Activated T-helper 2 cell treated with anti-CD3 and anti-CD28 coated beads, Interferon-gamma antibody, Interleukin-2, Interleukin-4, amounts not matched to agents 10 μg/mL and 5 μg/mL and 100 μg/mL, durations not matched to agents 14 hours and 24 hours and 36 hours (primary cell): ENCODE measurements at regions not wholly inside any gene's neighbourhood (a gene's known extent, or its start where the extent isn't known, plus 50 kb on each side); places are given as distances from the start of the nearest gene placed in this dataset.
"Not testable (repeated sequence)": the region's sequence is repeated elsewhere in the genome, so short reads cannot be mapped to it uniquely, and the experiment has no call there.

Source experiments
- DNase-seq: peaks from one replicate; pipeline ENCODE4 v3.0.0; 2021; ENCODE audit warnings: low spot score
- H3K27ac Mint-ChIP-seq: one replicate; pipeline ENCODE4 v1.8.0; 2021; ENCODE audit warnings: mixed read lengths
- H3K27me3 Mint-ChIP-seq: one replicate; pipeline ENCODE4 v1.8.0; 2021; ENCODE audit warnings: low read depth, mixed read lengths
- H3K36me3 Mint-ChIP-seq: one replicate; pipeline ENCODE4 v1.8.0; 2021; ENCODE audit warnings: low read depth, mixed read lengths
- H3K4me1 Mint-ChIP-seq: one replicate; pipeline ENCODE4 v1.8.0; 2021; ENCODE audit warnings: low read depth, mixed read lengths
- H3K4me3 Mint-ChIP-seq: one replicate; pipeline ENCODE4 v1.8.0; 2021; ENCODE audit warnings: low read depth, mild to moderate bottlenecking, moderate library complexity, mixed read lengths
- H3K9me3 Mint-ChIP-seq: one replicate; pipeline ENCODE4 v1.8.0; 2021; ENCODE audit warnings: mixed read lengths
- intact Hi-C: fragments of 100-400 bp; cut with micrococcal nuclease; formaldehyde crosslinking; loops from one replicate; pipeline ENCODE4 v1.15.1; 2023

DNA sequence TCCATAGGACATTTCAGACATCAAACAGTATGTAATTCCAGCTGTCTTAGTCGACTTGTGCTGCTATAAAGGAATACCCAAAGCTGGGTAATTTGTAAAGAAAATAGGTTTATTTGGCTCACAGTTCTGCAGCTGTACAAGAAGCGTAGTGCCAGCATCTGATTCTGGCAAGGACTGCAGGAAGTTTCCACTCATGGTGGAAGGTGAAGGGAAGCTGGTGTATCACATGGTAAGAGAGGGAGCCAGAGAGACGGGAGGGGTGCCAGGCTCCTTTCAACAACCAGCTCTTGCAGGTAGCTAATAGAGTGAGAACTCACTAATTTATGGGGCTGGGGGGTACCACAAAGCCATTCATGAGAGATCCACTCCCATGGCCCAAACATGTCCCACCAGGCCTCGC lies 253.0 kb upstream of the FGF13 start:
- Mint-ChIP-seq H3K27me3 (no peaks in the 10 kb centered on the region), H3K4me3 (no peak overlapping the region), H3K9me3 (no peaks in the 10 kb centered on the region), H3K4me1 (no peaks in the 10 kb centered on the region), H3K27ac (no peak overlapping the region), H3K36me3 (no peaks in the 10 kb centered on the region)
- DNase-seq, result no peak
- intact Hi-C loops, result no loop called here

- not testable (repeated sequence) for H3K36me3 Mint-ChIP-seq, H3K4me1 Mint-ChIP-seq, H3K27ac Mint-ChIP-seq
Observed at GRCh38 chrX:138962419-138962818, 250.9 kb upstream of the FGF13 start.

DNA sequence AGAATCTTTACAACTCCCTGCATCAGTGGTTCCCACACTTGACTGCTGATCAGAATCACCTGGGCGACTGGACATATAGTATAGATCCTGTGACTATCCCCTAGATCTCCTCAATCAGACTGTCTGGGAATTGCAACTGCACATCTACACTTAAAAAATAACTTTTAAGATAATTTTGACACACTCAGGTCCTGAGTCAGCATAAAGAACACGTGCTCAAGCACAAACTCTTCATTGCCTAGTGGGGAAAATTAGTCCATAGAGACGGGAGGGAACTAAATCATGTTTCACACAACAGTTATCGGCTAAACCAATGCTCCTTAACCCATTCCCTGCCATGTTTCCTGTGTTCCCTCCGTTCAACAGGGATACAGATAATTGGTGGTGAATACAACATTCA lies 243.5 kb upstream of the FGF13 start:
- no peaks in the 10 kb centered on the region for H3K27me3 Mint-ChIP-seq
- no peaks in the 10 kb centered on the region for H3K36me3 Mint-ChIP-seq
- H3K4me3 Mint-ChIP-seq, result no peak overlapping the region
- H3K9me3 Mint-ChIP-seq, result no peaks in the 10 kb centered on the region
- DNase-seq, result no peak
- no peaks in the 10 kb centered on the region for H3K4me1 Mint-ChIP-seq
- intact Hi-C loops, result no loop called here
- H3K27ac Mint-ChIP-seq, result no peak overlapping the region

More at GRCh38 chrX:138962419-138962818, 250.9 kb upstream of the FGF13 start:
- DNase-seq, intact Hi-C loops, H3K9me3 Mint-ChIP-seq, H3K4me3 Mint-ChIP-seq, H3K27me3 Mint-ChIP-seq: not testable (repeated sequence)

- H3K9me3 Mint-ChIP-seq, result no peaks in the 10 kb centered on the region
- H3K4me1 Mint-ChIP-seq, result no peaks in the 10 kb centered on the region
- no peaks in the 10 kb centered on the region for H3K27me3 Mint-ChIP-seq
- no peaks in the 10 kb centered on the region for H3K36me3 Mint-ChIP-seq
- no peak overlapping the region for H3K4me3 Mint-ChIP-seq
- DNase-seq, result no peak
- intact Hi-C loops, result no loop called here
- H3K27ac Mint-ChIP-seq, result no peak overlapping the region
Observed at GRCh38 chrX:138946926-138947325, 235.4 kb upstream of the FGF13 start.

DNA sequence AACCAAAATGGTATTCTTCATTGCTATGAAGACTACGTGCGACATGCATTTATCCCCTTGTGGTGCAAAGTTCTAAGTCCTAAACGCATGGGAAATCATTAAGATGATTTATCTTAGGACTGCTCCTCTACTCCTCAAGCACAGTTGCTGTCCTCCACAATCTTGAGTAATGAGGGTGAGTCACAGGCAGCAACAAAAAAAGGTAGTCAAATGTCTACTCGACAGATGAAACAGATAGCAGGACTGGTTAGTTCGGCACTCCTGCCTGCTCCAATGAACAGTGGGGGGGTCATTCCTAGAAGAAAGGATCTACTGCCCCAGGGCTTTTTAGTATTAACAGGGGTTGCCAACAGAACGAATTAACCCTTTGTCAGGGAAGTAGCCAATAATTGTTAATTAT lies 233.7 kb upstream of the FGF13 start:
- Mint-ChIP-seq H3K27me3 (no peaks in the 10 kb centered on the region), H3K27ac (no peak overlapping the region), H3K4me3 (no peak overlapping the region), H3K9me3 (no peaks in the 10 kb centered on the region), H3K36me3 (no peaks in the 10 kb centered on the region), H3K4me1 (no peaks in the 10 kb centered on the region)
- DNase-seq, result no peak
- intact Hi-C loops, result no loop called here

DNA sequence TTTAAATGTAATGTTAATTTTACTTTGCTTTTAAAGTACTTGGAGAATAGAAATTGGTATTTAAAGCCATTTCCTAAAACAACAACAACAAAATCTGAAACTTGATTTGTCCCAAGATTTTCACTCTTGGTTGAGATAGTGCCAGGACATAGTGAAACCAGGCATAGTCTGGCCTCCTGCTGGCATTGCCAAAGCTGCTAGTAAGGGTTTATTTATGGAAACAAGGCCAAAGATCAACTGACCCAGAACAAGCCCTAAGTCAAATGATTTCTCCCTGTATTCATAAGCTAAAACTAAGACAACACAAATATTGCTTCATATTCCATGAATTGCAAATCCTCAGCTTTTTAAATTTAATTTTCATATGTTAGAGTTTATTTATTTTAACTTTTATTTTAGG lies 227.5 kb upstream of the FGF13 start:
- H3K27me3 Mint-ChIP-seq, result no peaks in the 10 kb centered on the region
- H3K36me3 Mint-ChIP-seq, result no peaks in the 10 kb centered on the region
- H3K4me3 Mint-ChIP-seq, result no peak overlapping the region
- intact Hi-C loops, result no loop called here
- no peak for DNase-seq
- no peaks in the 10 kb centered on the region for H3K9me3 Mint-ChIP-seq
- H3K27ac Mint-ChIP-seq, result no peak overlapping the region
- no peaks in the 10 kb centered on the region for H3K4me1 Mint-ChIP-seq

GRCh38 chrX:138938003-138938402 lies 226.5 kb upstream of the FGF13 start:
- no peak overlapping the region for H3K27ac Mint-ChIP-seq
- H3K9me3 Mint-ChIP-seq, result no peaks in the 10 kb centered on the region
- H3K4me1 Mint-ChIP-seq, result no peaks in the 10 kb centered on the region
- DNase-seq, result no peak
- intact Hi-C loops, result no loop called here
- no peak overlapping the region for H3K4me3 Mint-ChIP-seq
- no peaks in the 10 kb centered on the region for H3K27me3 Mint-ChIP-seq
- no peaks in the 10 kb centered on the region for H3K36me3 Mint-ChIP-seq

- no peaks in the 10 kb centered on the region for H3K9me3 Mint-ChIP-seq
- no peaks in the 10 kb centered on the region for H3K36me3 Mint-ChIP-seq
- no peak overlapping the region for H3K27ac Mint-ChIP-seq
- no peaks in the 10 kb centered on the region for H3K4me1 Mint-ChIP-seq
- DNase-seq, result no peak
- intact Hi-C loops, result no loop called here
- H3K4me3 Mint-ChIP-seq, result no peak overlapping the region
- no peaks in the 10 kb centered on the region for H3K27me3 Mint-ChIP-seq
Observed at GRCh38 chrX:138931212-138931611, 219.7 kb upstream of the FGF13 start.

- Mint-ChIP-seq H3K9me3 (no peaks in the 10 kb centered on the region), H3K36me3 (no peaks in the 10 kb centered on the region), H3K4me3 (no peak overlapping the region), H3K27me3 (no peaks in the 10 kb centered on the region), H3K4me1 (no peaks in the 10 kb centered on the region), H3K27ac (no peak overlapping the region)
- intact Hi-C loops, result no loop called here
- no peak for DNase-seq
Observed at GRCh38 chrX:138930583-138930945, 219.0 kb upstream of the FGF13 start.

- no peaks in the 10 kb centered on the region for H3K36me3 Mint-ChIP-seq
Observed at GRCh38 chrX:138929926-138930582, 218.5 kb upstream of the FGF13 start.

GRCh38 chrX:138928737-138929459 lies 217.4 kb upstream of the FGF13 start:
- no peak for DNase-seq
- Mint-ChIP-seq H3K4me1 (no peaks in the 10 kb centered on the region), H3K27ac (no peak overlapping the region), H3K4me3 (no peak overlapping the region), H3K36me3 (no peaks in the 10 kb centered on the region), H3K27me3 (no peaks in the 10 kb centered on the region), H3K9me3 (no peaks in the 10 kb centered on the region)
- intact Hi-C loops, result no loop called here

More at GRCh38 chrX:138929926-138930582, 218.5 kb upstream of the FGF13 start:
- intact Hi-C loops, result no loop called here
- Mint-ChIP-seq H3K4me1 (no peaks in the 10 kb centered on the region), H3K9me3 (no peaks in the 10 kb centered on the region), H3K27ac (no peak overlapping the region), H3K4me3 (no peak overlapping the region), H3K27me3 (no peaks in the 10 kb centered on the region)
- DNase-seq, result no peak

DNA sequence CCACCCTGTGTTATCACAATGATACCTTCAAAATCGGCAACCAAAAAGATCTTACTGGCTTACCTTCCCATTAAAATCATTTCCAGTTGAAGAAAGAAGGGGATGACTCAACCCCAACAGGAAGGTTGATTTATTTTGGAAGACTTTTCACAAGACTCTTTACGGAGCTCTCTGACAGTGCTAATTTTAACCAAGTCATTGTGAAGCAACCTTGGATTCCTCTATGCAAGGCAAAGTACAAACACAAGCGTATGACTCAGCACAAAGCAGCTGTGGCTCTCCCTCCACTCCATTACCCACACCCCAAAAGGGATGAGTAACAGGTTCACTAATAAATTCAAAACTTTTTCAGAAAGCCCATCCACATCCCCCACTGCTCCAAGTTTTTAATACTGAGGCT lies 213.8 kb upstream of the FGF13 start:
- H3K4me3 Mint-ChIP-seq, result no peak overlapping the region
- H3K4me1 Mint-ChIP-seq, result no peaks in the 10 kb centered on the region
- intact Hi-C loops, result no loop called here
- H3K9me3 Mint-ChIP-seq, result no peaks in the 10 kb centered on the region
- H3K27ac Mint-ChIP-seq, result no peak overlapping the region
- DNase-seq, result no peak
- H3K27me3 Mint-ChIP-seq, result no peaks in the 10 kb centered on the region
- H3K36me3 Mint-ChIP-seq, result no peaks in the 10 kb centered on the region

DNA sequence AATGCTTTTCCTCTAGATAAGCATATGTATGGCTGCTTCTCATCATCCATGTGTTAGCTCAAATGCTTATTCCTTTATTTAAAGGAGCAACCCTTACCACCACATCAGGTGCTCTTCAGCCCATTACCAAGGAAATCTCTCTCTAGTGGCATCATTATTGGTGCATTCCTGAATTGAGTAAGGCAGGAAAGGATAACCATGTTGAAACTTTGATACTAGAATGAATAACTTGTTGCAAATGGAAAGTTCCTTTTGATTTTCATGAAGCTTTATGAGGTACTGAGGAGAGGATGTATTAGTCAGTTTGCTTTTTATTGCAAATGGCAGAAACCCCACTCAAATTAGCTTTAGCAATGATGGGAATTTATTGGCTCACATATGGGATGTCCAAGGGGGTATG lies 212.3 kb upstream of the FGF13 start:
- Mint-ChIP-seq H3K27me3 (no peaks in the 10 kb centered on the region), H3K4me3 (no peak overlapping the region), H3K4me1 (no peaks in the 10 kb centered on the region), H3K36me3 (no peaks in the 10 kb centered on the region), H3K27ac (no peak overlapping the region), H3K9me3 (no peaks in the 10 kb centered on the region)
- no peak for DNase-seq
- intact Hi-C loops, result no loop called here
